ENCODE measurements at regions not wholly inside any gene's neighbourhood (a gene's known extent, or its start where the extent isn't known, plus 50 kb on each side); places are given as distances from the start of the nearest gene placed in this dataset.

GRCh38 chr11:119529936-119530335 is 107.0 kb upstream of the THY1 start:
- TF ChIP-seq CEBPB (IDR thresholded peaks at IDR 0.05) (no peak), EP300 (IDR thresholded peaks at IDR 0.05; ENCODE audit: borderline replicate concordance) (no peak), YY1 (IDR thresholded peaks at IDR 0.05; ENCODE audit: low read depth) (no peak), MAX (IDR thresholded peaks at IDR 0.05) (no peak), TAF1 (IDR thresholded peaks at IDR 0.05; ENCODE audit: low read depth) (no peak), CREB1 (IDR thresholded peaks at IDR 0.05; ENCODE audit: low read depth) (no peak)
- TF ChIP-seq, protein P1, sequence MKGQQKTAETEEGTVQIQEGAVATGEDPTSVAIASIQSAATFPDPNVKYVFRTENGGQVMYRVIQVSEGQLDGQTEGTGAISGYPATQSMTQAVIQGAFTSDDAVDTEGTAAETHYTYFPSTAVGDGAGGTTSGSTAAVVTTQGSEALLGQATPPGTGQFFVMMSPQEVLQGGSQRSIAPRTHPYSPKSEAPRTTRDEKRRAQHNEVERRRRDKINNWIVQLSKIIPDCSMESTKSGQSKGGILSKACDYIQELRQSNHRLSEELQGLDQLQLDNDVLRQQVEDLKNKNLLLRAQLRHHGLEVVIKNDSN (IDR thresholded peaks at IDR 0.05) = no peak

Measured in Ishikawa (cell line).